GM19463 (cell line): ENCODE measurements at regions not wholly inside any gene's neighbourhood (a gene's known extent, or its start where the extent isn't known, plus 50 kb on each side); places are given as distances from the start of the nearest gene placed in this dataset.

ENCODE experiments used
- ATAC-seq: cut with Tn5 transposase; IDR thresholded peaks from one replicate; pipeline ENCODE4 v1.9.1; 2021; ENCODE audit warnings: mild to moderate bottlenecking, moderate library complexity; ENCODE audit not compliant: unreplicated experiment

- ATAC-seq: no peak
These were observed 187.8 kb downstream of the SNX19 start for GRCh38 chr11:130728185-130729180.

GRCh38 chr11:130729193-130729592 is 187.1 kb downstream of the SNX19 start:
- no peak for ATAC-seq

- no peak for ATAC-seq
These were observed 186.5 kb downstream of the SNX19 start for GRCh38 chr11:130729678-130730300.

- no peak for ATAC-seq
These were observed 184.9 kb downstream of the SNX19 start for GRCh38 chr11:130731401-130731800.

- no peak for ATAC-seq
These were observed 183.8 kb downstream of the SNX19 start for GRCh38 chr11:130732476-130732875.

GRCh38 chr11:130737041-130737830 is 179.0 kb downstream of the SNX19 start:
- ATAC-seq: no peak

GRCh38 chr11:130737866-130738431 is 178.3 kb downstream of the SNX19 start:
- ATAC-seq: no peak

GRCh38 chr11:130738611-130739010 is 177.7 kb downstream of the SNX19 start:
- ATAC-seq: no peak

- ATAC-seq: no peak
These were observed 175.5 kb downstream of the SNX19 start for GRCh38 chr11:130740819-130741218.

GRCh38 chr11:130744794-130745193 is 171.5 kb downstream of the SNX19 start:
- no peak for ATAC-seq

- no peak for ATAC-seq
These were observed 167.1 kb downstream of the SNX19 start for GRCh38 chr11:130749216-130749615.

GRCh38 chr11:130760515-130761125 is 155.7 kb downstream of the SNX19 start:
- no peak for ATAC-seq

GRCh38 chr11:130761560-130762220 is 154.6 kb downstream of the SNX19 start:
- no peak for ATAC-seq

GRCh38 chr11:130762638-130763037 is 153.6 kb downstream of the SNX19 start:
- no peak for ATAC-seq

GRCh38 chr11:130763087-130763980 is 152.9 kb downstream of the SNX19 start:
- no peak for ATAC-seq

- no peak for ATAC-seq
These were observed 150.9 kb downstream of the SNX19 start for GRCh38 chr11:130765406-130765805.

- peak; percentile 84 for ATAC-seq
These were observed 150.2 kb downstream of the SNX19 start for GRCh38 chr11:130765951-130766649.
